Liver (tissue), 8 donors: ENCODE measurements at regions not wholly inside any gene's neighbourhood (a gene's known extent, or its start where the extent isn't known, plus 50 kb on each side); places are given as distances from the start of the nearest gene placed in this dataset.

Experiments
- DNase-seq: peaks from one replicate; pipeline ENCODE4 v3.0.0-alpha.2; 2017; ENCODE audit warnings: low spot score
- H3K27ac ChIP-seq, 2 donors: one replicate each; pipeline ENCODE4 v1.7.0; 2013; ENCODE audit warnings: inconsistent platforms in 2 of 2, low read length in 2 of 2, control low read depth in 1 of 2, low read depth in 1 of 2, mild to moderate bottlenecking in 1 of 2
- H3K27me3 ChIP-seq, 4 donors: one replicate each; pipeline versions ENCODE4 v1.6.1 to v1.7.0; 2013; ENCODE audit warnings: low read length in 3 of 4, inconsistent platforms in 1 of 4, mild to moderate bottlenecking in 1 of 4, moderate library complexity in 1 of 4; ENCODE audit not compliant: control insufficient read depth in 4 of 4, insufficient read depth in 4 of 4
- H3K36me3 ChIP-seq, 4 donors: one replicate each; pipeline versions ENCODE4 v1.6.1 to v1.7.0; 2013; ENCODE audit warnings: low read length in 3 of 4, mild to moderate bottlenecking in 3 of 4, low read depth in 1 of 4, moderate library complexity in 1 of 4; ENCODE audit not compliant: control insufficient read depth in 4 of 4, insufficient read depth in 3 of 4
- H3K4me1 ChIP-seq, 4 donors: one replicate each; pipeline versions ENCODE4 v1.6.1 to v1.7.0; 2013; ENCODE audit warnings: low read length in 3 of 4, mild to moderate bottlenecking in 3 of 4, moderate library complexity in 1 of 4; ENCODE audit not compliant: control insufficient read depth in 4 of 4, insufficient read depth in 4 of 4
- H3K4me3 ChIP-seq, 3 donors: one replicate each; pipeline versions ENCODE4 v1.6.1 to v1.7.0; 2013; ENCODE audit warnings: low read length in 3 of 3, control low read depth in 1 of 3, low read depth in 1 of 3, mild to moderate bottlenecking in 1 of 3
- H3K9ac ChIP-seq, 2 donors: one replicate each; pipeline ENCODE4 v1.7.0; 2013; ENCODE audit warnings: low read length in 2 of 2, mild to moderate bottlenecking in 2 of 2, moderate library complexity in 2 of 2, control low read depth in 1 of 2, low read depth in 1 of 2
- H3K9me3 ChIP-seq, 4 donors: one replicate each; pipeline versions ENCODE4 v1.6.1 to v1.7.0; 2013; ENCODE audit warnings: low read length in 3 of 4; ENCODE audit not compliant: control insufficient read depth in 4 of 4
- EGR1 ChIP-seq, 2 donors: IDR thresholded peaks; 2 replicates each; pipeline ENCODE4 v1.6.1; 2016 to 2018; ENCODE audit warnings: antibody characterized with exemption in 2 of 2, low read depth in 2 of 2
- FOXA1 ChIP-seq: IDR thresholded peaks from 2 replicates; pipeline ENCODE4 v1.6.1; 2016; ENCODE audit warnings: antibody characterized with exemption
- FOXA2 ChIP-seq: IDR thresholded peaks from 2 replicates; pipeline ENCODE4 v1.6.1; 2016; ENCODE audit warnings: antibody characterized with exemption
- GABPA ChIP-seq, 2 donors: IDR thresholded peaks in 1 of 2; conservative IDR thresholded peaks in 1 of 2; 2 replicates each; pipeline ENCODE4 v1.6.1; 2016; ENCODE audit warnings: antibody characterized with exemption in 2 of 2, mild to moderate bottlenecking in 1 of 2, moderate library complexity in 1 of 2
- HNF4A ChIP-seq, 2 donors: conservative IDR thresholded peaks; 2 replicates each; pipeline ENCODE4 v1.6.1; 2016; ENCODE audit warnings: antibody characterized with exemption in 2 of 2, mild to moderate bottlenecking in 2 of 2
- HNF4G ChIP-seq: IDR thresholded peaks from 2 replicates; pipeline ENCODE4 v1.6.1; 2016; ENCODE audit warnings: antibody characterized with exemption
- JUND ChIP-seq, 2 donors: IDR thresholded peaks; 2 replicates each; pipeline ENCODE4 v1.6.1; 2016; ENCODE audit warnings: antibody characterized with exemption in 2 of 2
- NR2F2 ChIP-seq: IDR thresholded peaks from 2 replicates; pipeline ENCODE4 v1.6.1; 2016; ENCODE audit warnings: antibody characterized with exemption
- RAD21 ChIP-seq, 2 donors: IDR thresholded peaks; 2 replicates each; pipeline ENCODE4 v1.6.1; 2016; ENCODE audit warnings: antibody characterized with exemption in 2 of 2, mild to moderate bottlenecking in 2 of 2
- RXRA ChIP-seq, 2 donors: IDR thresholded peaks; 2 replicates each; pipeline ENCODE4 v1.6.1; 2017 to 2018; ENCODE audit warnings: antibody characterized with exemption in 2 of 2, mild to moderate bottlenecking in 1 of 2
- SP1 ChIP-seq: IDR thresholded peaks from 2 replicates; pipeline ENCODE4 v1.6.1; 2018; ENCODE audit warnings: antibody characterized with exemption, mild to moderate bottlenecking
- TAF1 ChIP-seq: conservative IDR thresholded peaks from 2 replicates; pipeline ENCODE4 v1.6.1; 2016; ENCODE audit warnings: antibody characterized with exemption, mild to moderate bottlenecking
- YY1 ChIP-seq: IDR thresholded peaks from 2 replicates; pipeline ENCODE4 v1.6.1; 2016; ENCODE audit warnings: antibody characterized with exemption, mild to moderate bottlenecking
- WGBS: extraction: QIAGEN DNeasy Blood & Tissue Kit; methylation state at CpG from one replicate; pipeline ENCODE4 v1.1.7; 2013; 5-methylcytosine and 5-hydroxymethylcytosine counted together
- TF ChIP-seq, protein P1 (sequence below): fragments of 150-350 bp; IDR thresholded peaks from 2 replicates; pipeline ENCODE4 v1.5.1; 2017; ENCODE audit warnings: improper control_type of control experiment, low read depth, low read length; ENCODE audit not compliant: missing input control
- TF ChIP-seq, protein P2 (sequence below): IDR thresholded peaks from 2 replicates; pipeline ENCODE4 v1.6.1; 2016; ENCODE audit warnings: antibody characterized with exemption
- TF ChIP-seq, protein P3 (sequence below): IDR thresholded peaks from 2 replicates; pipeline ENCODE4 v1.6.1; 2016; ENCODE audit warnings: antibody characterized with exemption
- TF ChIP-seq, protein P4 (sequence below): IDR thresholded peaks from 2 replicates; pipeline ENCODE4 v1.6.1; 2016; ENCODE audit warnings: antibody characterized with exemption
- TF ChIP-seq, protein P5 (sequence below): IDR thresholded peaks from 2 replicates; pipeline ENCODE4 v1.6.1; 2016; ENCODE audit warnings: antibody characterized with exemption, mild to moderate bottlenecking
- donor health status: healthy.
- donor health status: healthy.
- donor health status: healthy.
- donor health status: healthy.
- donor health status: healthy.

DNA sequence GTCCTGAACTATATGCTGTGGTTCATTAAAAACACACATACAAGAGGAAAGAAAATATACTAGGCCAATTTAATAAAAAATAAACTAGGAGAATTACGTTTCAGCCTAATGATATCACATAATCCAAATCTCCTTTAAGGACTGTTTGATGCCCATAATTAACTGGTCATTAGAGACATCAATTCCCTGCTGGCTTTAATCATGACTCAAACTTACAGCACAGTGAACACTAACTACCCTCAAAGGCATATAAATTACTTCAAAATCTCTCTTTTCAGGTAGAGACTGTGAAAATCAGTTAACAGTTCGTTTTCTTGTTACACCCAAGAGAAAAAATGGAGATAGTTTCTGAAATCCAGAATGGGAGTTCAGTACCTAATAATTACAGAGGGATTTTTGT lies 567.4 kb downstream of the CBLN2 start:
- no peaks in the 10 kb centered on the region for H3K36me3 ChIP-seq
- no peak overlapping the region for H3K27ac ChIP-seq
- H3K9me3 ChIP-seq = no peaks in the 10 kb centered on the region
- TF ChIP-seq NR2F2 (no peak), RXRA (IDR thresholded peaks at IDR 0.05) (no peak), FOXA2 (no peak), JUND (IDR thresholded peaks at IDR 0.05) (no peak), GABPA (IDR thresholded peaks at IDR 0.05 in 1 of 2, conservative IDR thresholded peaks at IDR 0.05 in 1 of 2) (no peak), HNF4A (conservative IDR thresholded peaks at IDR 0.05) (no peak), YY1 (no peak), TAF1 (no peak), RAD21 (IDR thresholded peaks at IDR 0.05) (no peak), EGR1 (IDR thresholded peaks at IDR 0.05; ENCODE audit: low read depth in 2 of 2) (no peak), HNF4G (no peak), SP1 (no peak), FOXA1 (no peak)
- TF ChIP-seq, protein P1, sequence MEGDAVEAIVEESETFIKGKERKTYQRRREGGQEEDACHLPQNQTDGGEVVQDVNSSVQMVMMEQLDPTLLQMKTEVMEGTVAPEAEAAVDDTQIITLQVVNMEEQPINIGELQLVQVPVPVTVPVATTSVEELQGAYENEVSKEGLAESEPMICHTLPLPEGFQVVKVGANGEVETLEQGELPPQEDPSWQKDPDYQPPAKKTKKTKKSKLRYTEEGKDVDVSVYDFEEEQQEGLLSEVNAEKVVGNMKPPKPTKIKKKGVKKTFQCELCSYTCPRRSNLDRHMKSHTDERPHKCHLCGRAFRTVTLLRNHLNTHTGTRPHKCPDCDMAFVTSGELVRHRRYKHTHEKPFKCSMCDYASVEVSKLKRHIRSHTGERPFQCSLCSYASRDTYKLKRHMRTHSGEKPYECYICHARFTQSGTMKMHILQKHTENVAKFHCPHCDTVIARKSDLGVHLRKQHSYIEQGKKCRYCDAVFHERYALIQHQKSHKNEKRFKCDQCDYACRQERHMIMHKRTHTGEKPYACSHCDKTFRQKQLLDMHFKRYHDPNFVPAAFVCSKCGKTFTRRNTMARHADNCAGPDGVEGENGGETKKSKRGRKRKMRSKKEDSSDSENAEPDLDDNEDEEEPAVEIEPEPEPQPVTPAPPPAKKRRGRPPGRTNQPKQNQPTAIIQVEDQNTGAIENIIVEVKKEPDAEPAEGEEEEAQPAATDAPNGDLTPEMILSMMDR = no peak
- TF ChIP-seq, protein P2, sequence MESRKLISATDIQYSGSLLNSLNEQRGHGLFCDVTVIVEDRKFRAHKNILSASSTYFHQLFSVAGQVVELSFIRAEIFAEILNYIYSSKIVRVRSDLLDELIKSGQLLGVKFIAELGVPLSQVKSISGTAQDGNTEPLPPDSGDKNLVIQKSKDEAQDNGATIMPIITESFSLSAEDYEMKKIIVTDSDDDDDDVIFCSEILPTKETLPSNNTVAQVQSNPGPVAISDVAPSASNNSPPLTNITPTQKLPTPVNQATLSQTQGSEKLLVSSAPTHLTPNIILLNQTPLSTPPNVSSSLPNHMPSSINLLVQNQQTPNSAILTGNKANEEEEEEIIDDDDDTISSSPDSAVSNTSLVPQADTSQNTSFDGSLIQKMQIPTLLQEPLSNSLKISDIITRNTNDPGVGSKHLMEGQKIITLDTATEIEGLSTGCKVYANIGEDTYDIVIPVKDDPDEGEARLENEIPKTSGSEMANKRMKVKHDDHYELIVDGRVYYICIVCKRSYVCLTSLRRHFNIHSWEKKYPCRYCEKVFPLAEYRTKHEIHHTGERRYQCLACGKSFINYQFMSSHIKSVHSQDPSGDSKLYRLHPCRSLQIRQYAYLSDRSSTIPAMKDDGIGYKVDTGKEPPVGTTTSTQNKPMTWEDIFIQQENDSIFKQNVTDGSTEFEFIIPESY = no peak
- TF ChIP-seq, protein P3, sequence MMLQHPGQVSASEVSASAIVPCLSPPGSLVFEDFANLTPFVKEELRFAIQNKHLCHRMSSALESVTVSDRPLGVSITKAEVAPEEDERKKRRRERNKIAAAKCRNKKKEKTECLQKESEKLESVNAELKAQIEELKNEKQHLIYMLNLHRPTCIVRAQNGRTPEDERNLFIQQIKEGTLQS = no peak
- TF ChIP-seq, protein P4, sequence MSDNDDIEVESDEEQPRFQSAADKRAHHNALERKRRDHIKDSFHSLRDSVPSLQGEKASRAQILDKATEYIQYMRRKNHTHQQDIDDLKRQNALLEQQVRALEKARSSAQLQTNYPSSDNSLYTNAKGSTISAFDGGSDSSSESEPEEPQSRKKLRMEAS = no peak
- TF ChIP-seq, protein P5, sequence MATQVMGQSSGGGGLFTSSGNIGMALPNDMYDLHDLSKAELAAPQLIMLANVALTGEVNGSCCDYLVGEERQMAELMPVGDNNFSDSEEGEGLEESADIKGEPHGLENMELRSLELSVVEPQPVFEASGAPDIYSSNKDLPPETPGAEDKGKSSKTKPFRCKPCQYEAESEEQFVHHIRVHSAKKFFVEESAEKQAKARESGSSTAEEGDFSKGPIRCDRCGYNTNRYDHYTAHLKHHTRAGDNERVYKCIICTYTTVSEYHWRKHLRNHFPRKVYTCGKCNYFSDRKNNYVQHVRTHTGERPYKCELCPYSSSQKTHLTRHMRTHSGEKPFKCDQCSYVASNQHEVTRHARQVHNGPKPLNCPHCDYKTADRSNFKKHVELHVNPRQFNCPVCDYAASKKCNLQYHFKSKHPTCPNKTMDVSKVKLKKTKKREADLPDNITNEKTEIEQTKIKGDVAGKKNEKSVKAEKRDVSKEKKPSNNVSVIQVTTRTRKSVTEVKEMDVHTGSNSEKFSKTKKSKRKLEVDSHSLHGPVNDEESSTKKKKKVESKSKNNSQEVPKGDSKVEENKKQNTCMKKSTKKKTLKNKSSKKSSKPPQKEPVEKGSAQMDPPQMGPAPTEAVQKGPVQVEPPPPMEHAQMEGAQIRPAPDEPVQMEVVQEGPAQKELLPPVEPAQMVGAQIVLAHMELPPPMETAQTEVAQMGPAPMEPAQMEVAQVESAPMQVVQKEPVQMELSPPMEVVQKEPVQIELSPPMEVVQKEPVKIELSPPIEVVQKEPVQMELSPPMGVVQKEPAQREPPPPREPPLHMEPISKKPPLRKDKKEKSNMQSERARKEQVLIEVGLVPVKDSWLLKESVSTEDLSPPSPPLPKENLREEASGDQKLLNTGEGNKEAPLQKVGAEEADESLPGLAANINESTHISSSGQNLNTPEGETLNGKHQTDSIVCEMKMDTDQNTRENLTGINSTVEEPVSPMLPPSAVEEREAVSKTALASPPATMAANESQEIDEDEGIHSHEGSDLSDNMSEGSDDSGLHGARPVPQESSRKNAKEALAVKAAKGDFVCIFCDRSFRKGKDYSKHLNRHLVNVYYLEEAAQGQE = no peak
- no peak overlapping the region for H3K4me3 ChIP-seq
- no peak overlapping the region for H3K9ac ChIP-seq
- no peak for DNase-seq
- H3K4me1 ChIP-seq = no peaks in the 10 kb centered on the region
- H3K27me3 ChIP-seq = no peaks in the 10 kb centered on the region
- 37% methylated on average over 2 of the region's 2 CpGs for WGBS

DNA sequence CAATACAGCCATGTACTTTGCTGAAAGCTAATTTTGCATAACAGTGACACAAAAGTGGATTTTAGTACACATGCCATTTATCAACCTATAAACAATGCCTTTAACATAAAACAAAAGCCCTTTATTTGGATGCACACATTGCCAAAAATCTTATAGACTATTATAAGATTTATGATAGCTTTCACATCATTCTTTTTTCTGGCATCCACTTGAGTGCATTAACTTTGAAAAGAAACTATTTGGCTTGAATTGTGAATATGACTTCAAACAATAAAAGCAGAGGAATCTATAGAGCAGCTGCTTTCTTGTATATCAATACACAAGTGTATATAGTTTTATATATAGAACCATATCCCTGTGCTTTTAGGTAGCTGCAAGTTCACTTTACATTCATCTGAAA lies 577.4 kb downstream of the CBLN2 start:
- Histone ChIP-seq H3K36me3 (no peaks in the 10 kb centered on the region), H3K4me1 (no peaks in the 10 kb centered on the region), H3K9ac (no peak overlapping the region), H3K27ac (no peak overlapping the region), H3K9me3 (peaks cover 0 to 5% (median 0%) of the 10 kb centered on the region in 4 donors), H3K4me3 (no peak overlapping the region), H3K27me3 (no peaks in the 10 kb centered on the region)
- no peak for DNase-seq
- TF ChIP-seq GABPA (IDR thresholded peaks at IDR 0.05 in 1 of 2, conservative IDR thresholded peaks at IDR 0.05 in 1 of 2) = no peak
- TF ChIP-seq, protein P4 = no peak
- TF ChIP-seq, protein P5 = no peak
- no peak for TF ChIP-seq HNF4A (conservative IDR thresholded peaks at IDR 0.05)
- no peak for TF ChIP-seq SP1
- no peak for TF ChIP-seq TAF1
- no peak for TF ChIP-seq NR2F2
- no peak for TF ChIP-seq FOXA1
- TF ChIP-seq YY1 = no peak
- TF ChIP-seq, protein P2 = no peak
- TF ChIP-seq RAD21 (IDR thresholded peaks at IDR 0.05) = no peak
- no peak for TF ChIP-seq RXRA (IDR thresholded peaks at IDR 0.05)
